HepG2 (cell line): ENCODE measurements at regions not wholly inside any gene's neighbourhood (a gene's known extent, or its start where the extent isn't known, plus 50 kb on each side); places are given as distances from the start of the nearest gene placed in this dataset.

Experiments used
- ATAC-seq: fragments of 200-7000 bp; cut with Tn5 transposase; 3 replicates; pipeline ENCODE4 v1.9.1; 2020; ENCODE audit warnings: mild to moderate bottlenecking, moderate library complexity
- BruUV-seq: library from RNA; stranded (reverse); fragments of 400-500 nt; replicated peaks from 2 replicates; lab custom pipeline; 2021; lab: Mats Ljungman, UMichigan
- CTCF ChIA-PET: fragments of 300-600 bp; formaldehyde crosslinking; extraction: SDS; loops from one replicate; lab custom pipeline; 2021; ENCODE audit warnings: low total read pairs, inconsistent platforms, low intra/inter-chr PET ratio; lab: Yijun Ruan, JAX
- POLR2A ChIA-PET: fragments of 350-600 bp; sonication (Branson Sonifier 250); formaldehyde crosslinking; loops from one replicate; lab custom pipeline; 2020; ENCODE audit warnings: antibody characterized with exemption, inconsistent platforms; lab: Yijun Ruan, JAX
- DNase-seq: peaks from one replicate; pipeline ENCODE4 v3.0.0-alpha.2; 2015; ENCODE audit warnings: low spot score
- FAIRE-seq: peaks from 3 replicates; lab custom pipeline; 2011; peaks lifted over from hg19 to GRCh38; lab: Jason Lieb, UNC
- H2AFZ ChIP-seq: one replicate; pipeline ENCODE4 v1.6.1; 2011; ENCODE audit warnings: low read length, inconsistent platforms
- H3K27ac ChIP-seq: fragments of 300-600 bp; 3 replicates; pipeline ENCODE4 v1.8.0; 2011; ENCODE audit warnings: mixed run types, mild to moderate bottlenecking, mixed read lengths, low read length, inconsistent platforms; ENCODE audit not compliant: insufficient read depth; ENCODE audit errors: extremely low read length
- H3K27me3 ChIP-seq, 2 experiments: fragments of 200-600 bp in 1 of 2; 2 replicates in 1 of 2; 3 replicates in 1 of 2; pipeline versions ENCODE4 v1.6.0 to v1.8.0; 2011; ENCODE audit warnings: low read length in 2 of 2, mild to moderate bottlenecking in 2 of 2, moderate library complexity in 2 of 2, inconsistent platforms in 1 of 2; ENCODE audit not compliant: insufficient read depth in 2 of 2, control insufficient read depth in 1 of 2
- H3K36me3 ChIP-seq, 2 experiments: fragments of 200-600 bp in 1 of 2; replicated peaks in 1 of 2; 2 replicates in 1 of 2; 3 replicates in 1 of 2; pipeline versions ENCODE4 v1.5.1 to v1.8.0; 2011; ENCODE audit warnings: low read length in 2 of 2, inconsistent platforms in 1 of 2; ENCODE audit not compliant: insufficient read depth in 2 of 2, control insufficient read depth in 1 of 2
- H3K4me1 ChIP-seq: 2 replicates; pipeline ENCODE4 v1.5.1; 2012; ENCODE audit warnings: low read length, inconsistent platforms; ENCODE audit not compliant: insufficient read depth
- H3K4me2 ChIP-seq: 2 replicates; pipeline ENCODE4 v1.6.0; 2011; ENCODE audit warnings: low read depth, low read length, inconsistent platforms
- H3K4me3 ChIP-seq, 3 experiments: fragments of 200-600 bp in 1 of 3; sonication (generic), shearing (Covaris generic) in 1 of 3; replicated peaks in 1 of 3; 2 replicates each; pipeline ENCODE4 v1.5.1; 2011 to 2016; ENCODE audit warnings: low read length in 3 of 3, inconsistent platforms in 2 of 3, low read depth in 2 of 3, mild to moderate bottlenecking in 2 of 3, control low read depth in 1 of 3, mixed read lengths in 1 of 3; ENCODE audit not compliant: insufficient read depth in 1 of 3
- H3K79me2 ChIP-seq: one replicate; pipeline ENCODE4 v1.6.1; 2011; ENCODE audit warnings: low read length, inconsistent platforms; ENCODE audit not compliant: insufficient read depth
- H3K9ac ChIP-seq: 2 replicates; pipeline ENCODE4 v1.6.0; 2011; ENCODE audit warnings: mild to moderate bottlenecking, low read depth, low read length, inconsistent platforms; ENCODE audit not compliant: insufficient read depth
- H3K9me3 ChIP-seq: 2 replicates; pipeline ENCODE4 v1.5.1; 2012; ENCODE audit warnings: mild to moderate bottlenecking, low read length
- H4K20me1 ChIP-seq: 2 replicates; pipeline ENCODE4 v1.6.0; 2011; ENCODE audit warnings: inconsistent platforms, mild to moderate bottlenecking, low read length, moderate library complexity; ENCODE audit not compliant: insufficient read depth
- ESRRA ChIP-seq: sonication (generic); formaldehyde crosslinking; IDR thresholded peaks from 2 replicates; pipeline ENCODE4 v1.5.1; 2020; ENCODE audit warnings: mild to moderate bottlenecking, low read depth, missing genetic modification reagents
- SAFB2 ChIP-seq: sonication (generic); formaldehyde crosslinking; IDR thresholded peaks from 2 replicates; pipeline ENCODE4 v1.5.1; 2020; ENCODE audit warnings: missing genetic modification reagents, low read depth, mild to moderate bottlenecking, borderline replicate concordance
- SMC3 ChIP-seq: IDR thresholded peaks from 2 replicates; pipeline ENCODE4 v1.6.1; 2011; ENCODE audit warnings: low read length, improper control_type of control experiment
- ZNF3 ChIP-seq: IDR thresholded peaks from 2 replicates; pipeline ENCODE4 v1.7.0; 2017; ENCODE audit warnings: inconsistent platforms
- ZNF383 ChIP-seq: sonication (generic); formaldehyde crosslinking; IDR thresholded peaks from 2 replicates; pipeline ENCODE4 v1.4.0; 2020; ENCODE audit warnings: missing genetic modification reagents, mild to moderate bottlenecking, borderline replicate concordance
- ZNF451 ChIP-seq: sonication (generic); formaldehyde crosslinking; IDR thresholded peaks from 2 replicates; pipeline ENCODE4 v1.5.0; 2020; ENCODE audit warnings: mild to moderate bottlenecking, missing genetic modification reagents
- ZNF549 ChIP-seq: sonication (generic); formaldehyde crosslinking; IDR thresholded peaks from 2 replicates; pipeline ENCODE4 v1.5.0; 2020; ENCODE audit warnings: missing genetic modification reagents
- ZNF572 ChIP-seq: sonication (generic); formaldehyde crosslinking; IDR thresholded peaks from 2 replicates; pipeline ENCODE4 v1.5.1; 2020; ENCODE audit warnings: mild to moderate bottlenecking, missing genetic modification reagents
- WGBS: methylation state at CpG from one replicate; pipeline ENCODE4 v1.1.6; 2017; ENCODE audit warnings: low lambda C conversion rate; 5-methylcytosine and 5-hydroxymethylcytosine counted together
- in situ Hi-C: cut with HindIII; loops from 2 replicates; pipeline ENCODE4 v1.10.0; 2017; ENCODE audit warnings: low pct_unique_long_range_greater_than_20kb; ENCODE audit not compliant: extremely low pct_ligation_motif_present
- intact Hi-C: fragments of 100-400 bp; cut with micrococcal nuclease; formaldehyde crosslinking; loops from one replicate; pipeline ENCODE4 v1.10.0; 2022; ENCODE audit not compliant: unreplicated experiment
- TF ChIP-seq, protein P1 (sequence below): sonication (generic); formaldehyde crosslinking; IDR thresholded peaks from 2 replicates; pipeline ENCODE4 v1.4.0; 2020; ENCODE audit warnings: missing genetic modification reagents
- TF ChIP-seq, protein P2 (sequence below): sonication (generic); formaldehyde crosslinking; IDR thresholded peaks from 2 replicates; pipeline ENCODE4 v1.8.0; 2022; ENCODE audit warnings: missing genetic modification reagents, low read depth, mild to moderate bottlenecking, borderline replicate concordance

DNA sequence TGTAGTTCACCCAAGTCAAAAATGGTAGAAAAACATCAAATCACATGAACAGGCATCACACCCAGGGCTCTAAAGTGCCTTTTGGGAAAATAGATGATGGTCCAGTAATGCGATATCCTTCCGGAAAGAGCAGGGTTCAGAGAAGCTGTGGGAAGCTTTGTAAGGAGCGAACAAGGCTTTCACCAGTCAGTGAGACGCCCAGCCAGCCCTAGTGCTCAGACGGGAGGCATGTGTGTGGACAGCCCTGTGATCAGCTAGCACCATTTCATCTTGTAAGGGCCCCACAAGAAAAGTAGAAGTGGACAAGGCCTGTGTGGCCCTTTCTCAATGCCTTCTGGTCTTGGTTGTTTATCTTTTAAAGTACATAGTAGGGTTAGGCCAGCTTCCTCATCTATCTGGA is 76.1 kb downstream of the SMIM21 start (continued):
- no peak for TF ChIP-seq SAFB2 (CRISPR knock-in tag)
- TF ChIP-seq ZNF572 = no peak
- no peak for TF ChIP-seq ZNF3
- TF ChIP-seq ZNF383 (CRISPR knock-in tag) = no peak
- TF ChIP-seq ZNF549 (CRISPR knock-in tag) = no peak
- TF ChIP-seq, protein P1, sequence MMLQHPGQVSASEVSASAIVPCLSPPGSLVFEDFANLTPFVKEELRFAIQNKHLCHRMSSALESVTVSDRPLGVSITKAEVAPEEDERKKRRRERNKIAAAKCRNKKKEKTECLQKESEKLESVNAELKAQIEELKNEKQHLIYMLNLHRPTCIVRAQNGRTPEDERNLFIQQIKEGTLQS (CRISPR knock-in tag) = no peak
- no peak for TF ChIP-seq SMC3
- TF ChIP-seq ESRRA (CRISPR knock-in tag) = no peak

DNA sequence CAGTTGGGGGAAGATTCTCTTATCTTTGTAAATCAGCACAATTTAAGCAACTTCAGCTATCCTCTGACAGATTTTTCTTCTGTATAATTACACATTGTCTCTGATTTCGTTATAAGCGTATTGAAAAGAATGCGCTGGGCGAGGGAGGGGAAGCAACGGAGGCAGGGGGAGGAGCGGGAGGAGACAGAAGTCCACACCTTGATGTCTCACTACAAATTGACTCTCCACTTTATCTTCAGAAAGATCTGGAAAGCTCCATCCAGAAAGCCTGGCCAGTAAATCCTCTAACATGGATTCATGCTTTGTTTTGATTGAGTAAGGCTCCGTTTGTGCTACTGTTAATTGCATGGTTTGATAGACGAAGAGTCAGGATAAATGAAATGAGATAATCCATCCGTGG is 76.6 kb downstream of the SMIM21 start:
- no peak overlapping the region for H3K27ac ChIP-seq
- H3K4me3 ChIP-seq = no peak overlapping the region
- TF ChIP-seq ZNF451 (CRISPR knock-in tag) = no peak
- TF ChIP-seq, protein P2, sequence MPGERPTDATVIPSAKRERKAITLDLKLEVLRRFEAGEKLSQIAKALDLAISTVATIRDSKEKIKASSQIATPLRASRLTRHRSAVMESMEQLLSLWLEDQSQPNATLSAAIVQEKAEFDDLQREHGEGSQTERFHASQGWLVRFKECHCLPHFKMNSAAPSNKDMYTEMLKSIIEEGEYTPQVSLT (CRISPR knock-in tag) = no peak
- H3K79me2 ChIP-seq = no peaks in the 10 kb centered on the region
- intact Hi-C loops (no loop called here), in situ Hi-C loops (no loop called here)
- ChIA-PET CTCF (no interaction called here), POLR2A (no interaction called here)
- H3K9me3 ChIP-seq = peaks cover 21% of the 10 kb centered on the region
- ATAC-seq = no peak
- 27% methylated on average over 9 of the region's 9 CpGs for WGBS
- no TSS peak for BruUV-seq
- no peak overlapping the region for H2AFZ ChIP-seq
- H3K9ac ChIP-seq = no peak overlapping the region
- H3K4me2 ChIP-seq = no peak overlapping the region
- FAIRE-seq = no peak
- peaks cover 0 to 10% of the 10 kb centered on the region in 2 experiments; a peak in 1 of 5 replicates for H3K27me3 ChIP-seq
- no peak for DNase-seq
- H4K20me1 ChIP-seq = no peaks in the 10 kb centered on the region
- H3K36me3 ChIP-seq = no peaks in the 10 kb centered on the region
- H3K4me1 ChIP-seq = no peaks in the 10 kb centered on the region
